CD14-positive monocyte (primary cell): ENCODE measurements at regions not wholly inside any gene's neighbourhood (a gene's known extent, or its start where the extent isn't known, plus 50 kb on each side); places are given as distances from the start of the nearest gene placed in this dataset.

Source experiments
- DNase-seq, 3 donors: peaks; one replicate each; pipeline ENCODE4 v3.0.0-alpha.2; 2011 to 2022
- H2AFZ ChIP-seq: 2 replicates; pipeline ENCODE4 v1.6.0; 2012; ENCODE audit warnings: mild to moderate bottlenecking, low read depth, low read length, inconsistent platforms; ENCODE audit not compliant: insufficient read depth, poor library complexity, severe bottlenecking
- H3K27ac ChIP-seq, 2 donors: 1 replicate in 1 of 2; 2 replicates in 1 of 2; pipeline ENCODE4 v1.5.1; 2012 to 2013; ENCODE audit warnings: low read length in 2 of 2, control low read depth in 1 of 2, inconsistent platforms in 1 of 2, low read depth in 1 of 2, mild to moderate bottlenecking in 1 of 2
- H3K27me3 ChIP-seq, 2 donors: one replicate each; pipeline versions ENCODE4 v1.6.0 to v1.6.1; 2011 to 2013; ENCODE audit warnings: low read length in 2 of 2; ENCODE audit not compliant: control insufficient read depth in 2 of 2, insufficient read depth in 2 of 2
- H3K36me3 ChIP-seq, 2 donors: replicated peaks in 1 of 2; 1 replicate in 1 of 2; 2 replicates in 1 of 2; pipeline versions ENCODE4 v1.5.1 to v1.6.1; 2012 to 2013; ENCODE audit warnings: low read length in 2 of 2, control low read depth in 1 of 2, inconsistent platforms in 1 of 2, mild to moderate bottlenecking in 1 of 2; ENCODE audit not compliant: insufficient read depth in 2 of 2, control insufficient read depth in 1 of 2
- H3K4me1 ChIP-seq, 2 donors: 1 replicate in 1 of 2; 2 replicates in 1 of 2; pipeline versions ENCODE4 v1.5.1 to v1.6.1; 2012 to 2013; ENCODE audit warnings: low read length in 2 of 2, control low read depth in 1 of 2, inconsistent platforms in 1 of 2, mild to moderate bottlenecking in 1 of 2, moderate library complexity in 1 of 2; ENCODE audit not compliant: insufficient read depth in 2 of 2, control insufficient read depth in 1 of 2
- H3K4me2 ChIP-seq: replicated peaks from 2 replicates; pipeline ENCODE3; 2012; ENCODE audit warnings: low read length, moderate library complexity, mild to moderate bottlenecking; ENCODE audit not compliant: poor library complexity, severe bottlenecking; ENCODE audit errors: extremely low read depth
- H3K4me3 ChIP-seq, 3 experiments: fragments of 200-600 bp in 1 of 3; sonication (generic) in 1 of 3; replicated peaks in 1 of 3; 1 replicate in 2 of 3; 2 replicates in 1 of 3; pipeline ENCODE4 v1.5.1; 2011 to 2013; ENCODE audit warnings: low read length in 3 of 3, mild to moderate bottlenecking in 3 of 3, control low read depth in 2 of 3, low read depth in 2 of 3, inconsistent platforms in 1 of 3, moderate library complexity in 1 of 3
- H3K79me2 ChIP-seq: 2 replicates; pipeline ENCODE4 v1.6.0; 2012; ENCODE audit warnings: mild to moderate bottlenecking, control low read depth, inconsistent platforms, low read length, moderate library complexity; ENCODE audit not compliant: insufficient read depth
- H3K9ac ChIP-seq: 2 replicates; pipeline ENCODE4 v1.6.0; 2017; ENCODE audit warnings: low read length, mild to moderate bottlenecking; ENCODE audit not compliant: insufficient read depth, poor library complexity, severe bottlenecking
- H3K9me3 ChIP-seq, 2 donors: replicated peaks in 1 of 2; 1 replicate in 1 of 2; 2 replicates in 1 of 2; pipeline versions ENCODE4 v1.5.1 to v1.6.1; 2012 to 2013; ENCODE audit warnings: low read length in 2 of 2, control low read depth in 1 of 2; ENCODE audit not compliant: control insufficient read depth in 1 of 2, insufficient read depth in 1 of 2
- H4K20me1 ChIP-seq: 2 replicates; pipeline ENCODE4 v1.6.0; 2012; ENCODE audit warnings: mild to moderate bottlenecking, low read length, control low read depth, moderate library complexity; ENCODE audit not compliant: insufficient read depth
- H3K27ac Mint-ChIP-seq, 7 donors: one replicate each; pipeline ENCODE4 v1.8.0; 2020; ENCODE audit warnings: mild to moderate bottlenecking in 7 of 7, mixed read lengths in 7 of 7, moderate library complexity in 6 of 7, inconsistent platforms in 2 of 7
- H3K27me3 Mint-ChIP-seq, 3 donors: one replicate each; pipeline ENCODE4 v1.8.0; 2021 to 2022; ENCODE audit warnings: low read depth in 3 of 3, mild to moderate bottlenecking in 3 of 3, mixed read lengths in 3 of 3, moderate library complexity in 3 of 3, inconsistent platforms in 1 of 3
- H3K36me3 Mint-ChIP-seq, 2 donors: one replicate each; pipeline ENCODE4 v1.8.0; 2020; ENCODE audit warnings: mixed read lengths in 2 of 2, inconsistent platforms in 1 of 2, mild to moderate bottlenecking in 1 of 2
- H3K4me1 Mint-ChIP-seq: one replicate; pipeline ENCODE4 v1.8.0; 2020; ENCODE audit warnings: mild to moderate bottlenecking, mixed read lengths
- H3K4me3 Mint-ChIP-seq, 2 donors: one replicate each; pipeline ENCODE4 v1.8.0; 2020; ENCODE audit warnings: mild to moderate bottlenecking in 2 of 2, mixed read lengths in 2 of 2, moderate library complexity in 1 of 2
- H3K9me3 Mint-ChIP-seq, 7 donors: one replicate each; pipeline ENCODE4 v1.8.0; 2020 to 2022; ENCODE audit warnings: mixed read lengths in 7 of 7, mild to moderate bottlenecking in 6 of 7, moderate library complexity in 6 of 7, inconsistent platforms in 2 of 7
- WGBS: methylation state at CpG from one replicate; pipeline ENCODE4 v1.1.5; 2013; ENCODE audit warnings: missing lambda C conversion rate; ENCODE audit not compliant: insufficient coverage; 5-methylcytosine and 5-hydroxymethylcytosine counted together
- intact Hi-C, 2 donors: fragments of 100-400 bp; cut with micrococcal nuclease; formaldehyde crosslinking; loops; one replicate each; pipeline versions ENCODE4 v1.15.0 to v1.15.1; 2023
- TF ChIP-seq, protein P1 (sequence below): fragments of 200-600 bp; IDR thresholded peaks from one replicate; pipeline ENCODE4 v1.8.0; 2022; ENCODE audit warnings: antibody characterized with exemption, mild to moderate bottlenecking

GRCh38 chr2:42893047-42893758 is 100.8 kb upstream of the HAAO start:
- H3K9me3 Mint-ChIP-seq: peaks cover 8 to 27% (median 19%) of the 10 kb centered on the region in 7 donors
- Histone ChIP-seq H3K9me3 (peaks cover 10 to 15% of the 10 kb centered on the region in 2 donors), H4K20me1 (no peaks in the 10 kb centered on the region), H3K4me2 (no peak overlapping the region), H3K27me3 (no peaks in the 10 kb centered on the region), H3K4me1 (no peaks in the 10 kb centered on the region), H3K9ac (no peak overlapping the region), H3K79me2 (no peaks in the 10 kb centered on the region), H3K27ac (no peak overlapping the region), H2AFZ (no peak overlapping the region), H3K4me3 (no peak overlapping the region), H3K36me3 (no peaks in the 10 kb centered on the region)
- H3K27ac Mint-ChIP-seq: peak overlapping the region in 1 of 7 donors; percentile 23
- 94% methylated on average over 3 of the region's 5 CpGs for WGBS
- no peak for DNase-seq
- H3K27me3 Mint-ChIP-seq: peaks cover 0 to 5% (median 0%) of the 10 kb centered on the region in 3 donors
- peaks cover 0 to 3% of the 10 kb centered on the region in 2 donors for H3K36me3 Mint-ChIP-seq
- peaks cover 2% of the 10 kb centered on the region for H3K4me1 Mint-ChIP-seq
- H3K4me3 Mint-ChIP-seq: no peak overlapping the region
- TF ChIP-seq, protein P1, sequence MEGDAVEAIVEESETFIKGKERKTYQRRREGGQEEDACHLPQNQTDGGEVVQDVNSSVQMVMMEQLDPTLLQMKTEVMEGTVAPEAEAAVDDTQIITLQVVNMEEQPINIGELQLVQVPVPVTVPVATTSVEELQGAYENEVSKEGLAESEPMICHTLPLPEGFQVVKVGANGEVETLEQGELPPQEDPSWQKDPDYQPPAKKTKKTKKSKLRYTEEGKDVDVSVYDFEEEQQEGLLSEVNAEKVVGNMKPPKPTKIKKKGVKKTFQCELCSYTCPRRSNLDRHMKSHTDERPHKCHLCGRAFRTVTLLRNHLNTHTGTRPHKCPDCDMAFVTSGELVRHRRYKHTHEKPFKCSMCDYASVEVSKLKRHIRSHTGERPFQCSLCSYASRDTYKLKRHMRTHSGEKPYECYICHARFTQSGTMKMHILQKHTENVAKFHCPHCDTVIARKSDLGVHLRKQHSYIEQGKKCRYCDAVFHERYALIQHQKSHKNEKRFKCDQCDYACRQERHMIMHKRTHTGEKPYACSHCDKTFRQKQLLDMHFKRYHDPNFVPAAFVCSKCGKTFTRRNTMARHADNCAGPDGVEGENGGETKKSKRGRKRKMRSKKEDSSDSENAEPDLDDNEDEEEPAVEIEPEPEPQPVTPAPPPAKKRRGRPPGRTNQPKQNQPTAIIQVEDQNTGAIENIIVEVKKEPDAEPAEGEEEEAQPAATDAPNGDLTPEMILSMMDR: no peak
- intact Hi-C loops: no loop called here

GRCh38 chr2:42890791-42891355 is 98.5 kb upstream of the HAAO start:
- intact Hi-C loops: no loop called here
- Histone ChIP-seq H3K36me3 (no peaks in the 10 kb centered on the region), H3K4me1 (no peaks in the 10 kb centered on the region), H3K27ac (no peak overlapping the region), H3K4me2 (no peak overlapping the region), H2AFZ (no peak overlapping the region), H4K20me1 (no peaks in the 10 kb centered on the region), H3K4me3 (no peak overlapping the region), H3K79me2 (no peaks in the 10 kb centered on the region), H3K9ac (no peak overlapping the region), H3K27me3 (no peaks in the 10 kb centered on the region), H3K9me3 (peaks cover 10 to 15% of the 10 kb centered on the region in 2 donors)
- 100% methylated on average over 2 of the region's 9 CpGs for WGBS
- H3K9me3 Mint-ChIP-seq: peaks cover 9 to 30% (median 21%) of the 10 kb centered on the region in 7 donors
- H3K36me3 Mint-ChIP-seq: peaks cover 0 to 3% of the 10 kb centered on the region in 2 donors
- peaks cover 2% of the 10 kb centered on the region for H3K4me1 Mint-ChIP-seq
- no peak overlapping the region for H3K4me3 Mint-ChIP-seq
- no peak for DNase-seq
- H3K27ac Mint-ChIP-seq: no peak overlapping the region
- peaks cover 0 to 1% (median 0%) of the 10 kb centered on the region in 3 donors for H3K27me3 Mint-ChIP-seq
- TF ChIP-seq, protein P1: no peak
